HT-29 (cell line): ENCODE measurements at regions not wholly inside any gene's neighbourhood (a gene's known extent, or its start where the extent isn't known, plus 50 kb on each side); places are given as distances from the start of the nearest gene placed in this dataset.

ENCODE experiments used
- DNase-seq: peaks from one replicate; pipeline ENCODE4 v3.0.0-alpha.2; 2015; ENCODE audit warnings: low spot score

GRCh38 chr6:128667339-128667858 is 147.0 kb upstream of the PTPRK start:
- no peak for DNase-seq

DNA sequence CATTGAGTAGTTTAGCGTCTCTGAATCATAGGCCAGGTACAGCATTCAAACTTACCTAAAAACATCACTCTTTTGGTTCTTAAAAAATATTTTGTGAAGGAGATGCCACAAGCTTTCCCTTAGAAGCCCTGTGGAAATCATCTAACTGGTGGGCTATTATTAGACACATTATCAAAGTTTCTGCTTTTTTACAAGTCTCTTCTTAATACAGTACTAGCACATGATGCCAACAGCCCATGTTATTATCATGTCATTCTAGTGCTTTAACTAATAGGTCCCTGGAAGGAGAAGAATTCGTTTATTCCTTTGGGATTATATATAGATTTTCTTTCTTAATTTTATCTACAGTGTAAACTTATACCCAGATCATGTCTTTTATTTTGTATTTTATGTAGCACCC is 146.0 kb upstream of the PTPRK start:
- DNase-seq, result no peak

GRCh38 chr6:128663238-128663637 is 142.8 kb upstream of the PTPRK start:
- no peak for DNase-seq

DNA sequence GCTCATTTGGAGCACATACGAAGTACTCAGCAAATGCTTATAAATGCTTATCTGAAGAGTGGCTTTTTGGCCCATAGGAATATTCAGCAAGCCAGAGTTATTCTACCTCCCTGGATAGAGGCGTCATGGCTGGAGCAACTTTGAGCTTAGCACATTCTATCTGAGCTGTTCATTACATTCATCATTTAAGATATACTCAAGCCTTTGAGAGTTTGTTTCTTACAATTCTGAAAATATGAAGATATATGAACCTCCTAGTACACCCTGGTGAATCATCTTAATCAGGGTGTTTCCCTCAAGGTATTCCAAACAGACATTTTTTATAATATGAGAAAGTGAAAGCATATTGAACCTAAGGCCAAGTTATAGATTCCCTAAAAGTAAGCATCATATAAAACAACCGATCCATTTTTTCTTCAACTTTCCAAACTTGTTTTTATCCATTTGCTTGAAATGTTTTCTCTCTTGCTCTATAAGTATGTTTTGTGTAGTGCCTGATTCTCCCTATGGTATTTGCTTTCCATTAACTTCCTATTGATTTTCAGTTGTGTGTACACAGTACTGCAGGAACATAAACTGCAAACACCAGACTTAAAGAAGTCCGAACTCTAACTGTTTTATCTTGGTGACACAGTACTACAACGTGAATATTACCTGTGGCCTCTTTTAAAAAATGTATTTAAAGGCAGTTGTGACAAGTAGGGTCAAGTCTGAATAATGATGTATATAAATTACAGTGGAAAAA is 139.7 kb upstream of the PTPRK start:
- DNase-seq, result peak; percentile 43

- peak; percentile 1 for DNase-seq
Observed at GRCh38 chr6:128659276-128659675, 138.9 kb upstream of the PTPRK start.

GRCh38 chr6:128657181-128657580 is 136.8 kb upstream of the PTPRK start:
- DNase-seq, result no peak

- DNase-seq, result peak; percentile 59
Observed at GRCh38 chr6:128655978-128656498, 135.6 kb upstream of the PTPRK start.

- DNase-seq, result no peak
Observed at GRCh38 chr6:128648022-128648598, 127.7 kb upstream of the PTPRK start.

GRCh38 chr6:128642132-128642531 is 121.7 kb upstream of the PTPRK start:
- DNase-seq, result no peak

GRCh38 chr6:128641703-128642102 is 121.3 kb upstream of the PTPRK start:
- no peak for DNase-seq

DNA sequence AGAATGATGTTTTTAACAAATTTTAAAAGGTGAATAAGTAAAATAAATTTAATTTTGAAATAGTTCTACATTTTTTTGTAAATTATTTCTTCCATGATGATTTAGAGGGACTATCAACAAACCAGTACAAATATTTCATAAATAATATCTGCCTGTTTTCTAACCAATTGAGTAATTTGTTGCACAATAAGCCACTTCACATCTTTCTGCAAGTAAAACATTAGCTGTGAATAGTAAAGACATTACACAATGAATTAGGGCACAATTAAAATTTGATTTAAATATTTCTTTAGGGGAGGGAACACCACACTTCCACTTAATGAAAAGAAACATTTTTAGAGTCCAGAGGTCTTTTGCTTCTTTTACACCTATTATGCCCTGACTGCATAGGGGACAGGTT is 118.4 kb upstream of the PTPRK start:
- DNase-seq, result no peak

- no peak for DNase-seq
Observed at GRCh38 chr6:128635219-128635618, 114.8 kb upstream of the PTPRK start.

DNA sequence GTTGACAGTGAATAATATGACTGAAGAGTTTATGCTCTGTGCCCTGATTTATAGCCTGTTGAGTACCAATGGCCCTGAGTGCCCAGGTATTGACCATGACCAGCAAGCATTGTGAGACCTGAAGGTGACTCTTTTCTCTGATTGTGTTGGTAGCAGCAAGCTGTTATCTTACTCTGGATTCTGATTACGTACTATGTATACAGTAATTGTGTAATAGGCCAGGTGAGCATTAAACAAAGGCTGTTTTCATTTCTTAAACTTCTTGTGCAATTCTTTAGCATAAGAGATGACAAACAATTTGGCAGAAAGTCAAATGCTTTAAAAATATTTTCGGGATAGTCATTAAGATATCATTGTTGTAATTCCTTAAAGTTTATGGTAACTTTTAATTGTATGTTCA is 111.7 kb upstream of the PTPRK start:
- DNase-seq, result peak; percentile 60

GRCh38 chr6:128631031-128631430 is 110.6 kb upstream of the PTPRK start:
- DNase-seq, result no peak

DNA sequence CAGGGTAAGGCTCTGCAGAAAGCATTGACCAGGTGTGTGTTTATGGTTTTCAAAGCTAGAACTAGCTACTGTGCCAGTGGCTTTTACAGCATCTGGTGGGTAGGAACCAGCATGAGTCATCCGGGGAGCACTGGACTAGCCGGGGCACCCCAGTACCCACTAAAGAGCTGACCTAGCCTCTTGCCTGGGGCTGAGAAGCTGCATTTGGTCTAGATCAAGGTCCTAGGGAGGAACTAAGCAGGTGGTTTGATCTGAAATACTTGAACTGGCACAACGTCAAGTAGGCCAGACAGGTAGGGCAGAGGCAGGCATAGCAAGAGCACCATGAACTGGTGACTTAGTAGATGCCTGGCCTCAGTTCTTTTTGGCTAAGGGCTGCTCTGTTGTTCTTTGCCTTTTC is 109.8 kb upstream of the PTPRK start:
- DNase-seq, result peak; percentile 62

DNA sequence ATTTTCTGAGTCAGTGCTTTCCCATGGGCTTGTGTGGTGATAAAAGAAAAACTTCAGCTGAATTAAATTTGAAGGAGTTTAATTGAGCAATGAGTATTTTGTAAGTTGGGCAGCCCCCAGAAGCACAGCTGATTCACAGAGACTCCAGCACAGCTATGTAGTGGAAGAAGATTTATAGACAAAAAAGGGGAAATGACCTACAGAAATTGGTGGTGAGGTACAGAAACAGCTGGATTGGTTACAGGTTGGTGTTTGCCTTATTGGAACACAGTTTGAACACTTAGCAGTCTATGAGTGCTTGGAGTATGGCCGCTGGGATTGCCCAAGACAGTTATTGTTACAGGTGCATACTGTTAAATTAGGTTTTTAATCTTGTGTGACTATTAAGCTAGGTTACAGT is 96.9 kb upstream of the PTPRK start:
- no peak for DNase-seq

DNA sequence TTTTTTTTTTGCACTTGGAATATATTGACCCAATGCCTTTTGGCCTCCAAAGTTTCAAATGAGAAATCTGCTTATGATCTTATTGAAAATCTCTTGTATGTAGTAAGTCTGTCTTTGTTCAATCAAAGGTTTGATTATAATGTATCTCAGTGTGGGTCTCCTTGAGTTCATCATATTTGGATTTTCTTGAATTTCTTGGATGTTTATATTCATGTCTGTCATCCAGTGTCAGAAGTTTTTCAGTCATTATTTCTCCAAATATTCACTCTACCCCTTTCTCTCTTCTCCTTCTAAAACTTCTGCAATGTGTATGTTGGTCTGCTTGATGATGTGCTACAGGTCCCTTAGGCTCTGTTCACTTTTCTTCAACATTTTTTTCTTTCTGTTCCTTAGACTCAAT is 95.9 kb upstream of the PTPRK start:
- DNase-seq, result no peak

- DNase-seq, result no peak
Observed at GRCh38 chr6:128606611-128607010, 86.2 kb upstream of the PTPRK start.

DNA sequence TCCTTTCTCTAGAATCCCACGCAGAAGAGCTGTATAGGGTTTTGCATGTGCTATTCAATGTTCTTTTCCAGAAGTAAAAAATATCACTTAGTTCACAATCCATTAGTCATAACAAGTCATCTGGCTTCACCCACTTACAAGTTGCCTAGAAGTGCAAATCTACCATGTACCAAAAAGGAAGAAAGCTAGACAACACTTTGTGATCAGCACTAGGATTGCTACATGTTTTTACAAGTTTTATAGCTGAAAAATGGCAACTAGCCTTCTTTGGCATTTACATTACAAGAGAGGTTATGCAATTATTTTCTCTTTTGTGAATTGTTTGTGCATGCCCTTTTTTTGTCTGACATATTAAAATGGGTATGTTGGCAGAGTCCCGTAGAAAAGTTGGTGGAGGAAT is 85.6 kb upstream of the PTPRK start:
- DNase-seq, result no peak

DNA sequence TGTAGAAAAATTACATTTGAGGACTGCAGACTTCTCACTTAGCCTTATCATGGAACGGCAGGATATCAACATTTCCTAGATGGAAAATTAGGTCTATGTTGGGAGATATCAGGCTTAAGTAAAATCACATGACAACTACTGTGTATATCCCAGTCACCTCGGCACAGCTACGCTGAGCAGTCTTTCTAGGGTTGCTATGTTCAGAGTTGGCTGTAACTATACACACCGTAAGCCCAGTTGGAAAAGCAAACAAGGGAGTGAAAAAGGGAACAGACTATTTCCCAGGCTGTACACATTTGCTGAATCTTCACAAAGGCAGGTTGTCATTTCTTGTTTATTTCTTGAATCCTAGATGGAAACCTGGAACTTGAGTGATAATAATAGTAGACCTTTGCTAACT is 80.7 kb upstream of the PTPRK start:
- peak; percentile 46 for DNase-seq

DNA sequence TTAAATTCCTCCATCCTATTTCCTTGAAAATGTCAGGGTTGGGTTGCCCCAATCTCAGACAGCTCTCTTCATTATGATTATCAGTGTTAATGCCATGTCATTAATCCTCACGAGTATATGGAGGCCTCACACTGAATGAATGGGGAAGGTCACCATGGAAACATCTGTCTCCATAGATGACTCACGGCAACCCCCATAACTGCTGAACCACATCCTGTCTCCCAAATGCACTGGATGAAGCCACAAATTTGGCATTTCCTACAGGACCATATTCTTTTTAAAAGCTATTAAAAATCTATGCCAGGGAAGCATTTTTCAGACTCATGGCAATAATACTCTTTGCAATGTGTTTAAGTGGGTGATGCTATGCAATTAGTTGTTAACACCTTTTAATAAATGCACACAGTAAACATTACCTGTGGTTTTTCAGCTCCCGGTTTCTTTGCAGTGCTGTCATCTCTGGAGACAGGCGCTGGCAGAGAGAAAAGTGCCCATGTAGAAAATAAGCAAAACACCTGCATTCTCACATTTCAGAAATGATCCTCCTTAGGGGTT is 80.1 kb upstream of the PTPRK start:
- peak; percentile 73 for DNase-seq

- DNase-seq, result no peak
Observed at GRCh38 chr6:128599036-128599435, 78.6 kb upstream of the PTPRK start.

GRCh38 chr6:128598571-128598970 is 78.2 kb upstream of the PTPRK start:
- DNase-seq, result peak; percentile 47
